Central memory CD8-positive, alpha-beta T cell (primary cell): ENCODE measurements at regions not wholly inside any gene's neighbourhood (a gene's known extent, or its start where the extent isn't known, plus 50 kb on each side); places are given as distances from the start of the nearest gene placed in this dataset.

Source experiments
- ATAC-seq: fragments of 150-1000 bp; cut with Tn5 transposase; replicated peaks from 2 replicates; pipeline ENCODE4 v1.10.0; 2022; ENCODE audit warnings: mild to moderate bottlenecking, moderate FRiP score, moderate number of reproducible peaks; ENCODE audit not compliant: poor library complexity, severe bottlenecking; ENCODE audit errors: extremely low read depth
- DNase-seq, 2 donors: peaks; one replicate each; pipeline ENCODE4 v3.0.0; 2021; ENCODE audit warnings: low spot score in 2 of 2
- H3K27ac Mint-ChIP-seq: one replicate; pipeline ENCODE4 v1.8.0; 2022; ENCODE audit warnings: low read depth, mild to moderate bottlenecking, moderate library complexity, mixed read lengths
- H3K27me3 Mint-ChIP-seq: one replicate; pipeline ENCODE4 v1.8.0; 2022; ENCODE audit warnings: mixed read lengths
- H3K36me3 Mint-ChIP-seq: one replicate; pipeline ENCODE4 v1.8.0; 2022; ENCODE audit warnings: mild to moderate bottlenecking, moderate library complexity, mixed read lengths; ENCODE audit not compliant: insufficient read depth
- H3K4me1 Mint-ChIP-seq: one replicate; pipeline ENCODE4 v1.8.0; 2022; ENCODE audit warnings: mixed read lengths
- H3K4me3 Mint-ChIP-seq: one replicate; pipeline ENCODE4 v1.8.0; 2022; ENCODE audit warnings: mild to moderate bottlenecking, moderate library complexity, mixed read lengths
- H3K9me3 Mint-ChIP-seq: one replicate; pipeline ENCODE4 v1.8.0; 2022; ENCODE audit warnings: mixed read lengths

GRCh38 chr3:187522890-187523289 lies 147.3 kb downstream of the SST start:
- H3K4me1 Mint-ChIP-seq, result no peaks in the 10 kb centered on the region
- ATAC-seq (no peak), DNase-seq (no peak)
- no peak overlapping the region for H3K27ac Mint-ChIP-seq
- no peak overlapping the region for H3K4me3 Mint-ChIP-seq
- H3K9me3 Mint-ChIP-seq, result no peaks in the 10 kb centered on the region
- H3K36me3 Mint-ChIP-seq, result no peaks in the 10 kb centered on the region
- H3K27me3 Mint-ChIP-seq, result peaks cover 16% of the 10 kb centered on the region

GRCh38 chr3:187522293-187522692 lies 147.9 kb downstream of the SST start:
- ATAC-seq, result no peak
- H3K4me1 Mint-ChIP-seq, result no peaks in the 10 kb centered on the region
- H3K27ac Mint-ChIP-seq, result no peak overlapping the region
- H3K9me3 Mint-ChIP-seq, result no peaks in the 10 kb centered on the region
- H3K36me3 Mint-ChIP-seq, result no peaks in the 10 kb centered on the region
- H3K27me3 Mint-ChIP-seq, result peaks cover 16% of the 10 kb centered on the region
- DNase-seq, result no peak
- no peak overlapping the region for H3K4me3 Mint-ChIP-seq

- Mint-ChIP-seq H3K27ac (no peak overlapping the region), H3K4me3 (no peak overlapping the region), H3K9me3 (no peaks in the 10 kb centered on the region), H3K36me3 (no peaks in the 10 kb centered on the region), H3K27me3 (peaks cover 15% of the 10 kb centered on the region), H3K4me1 (no peaks in the 10 kb centered on the region)
- ATAC-seq (no peak), DNase-seq (no peak)
Measured at GRCh38 chr3:187521546-187521945, 148.6 kb downstream of the SST start.

GRCh38 chr3:187520027-187520945 lies 149.9 kb downstream of the SST start:
- Mint-ChIP-seq H3K4me3 (no peak overlapping the region), H3K9me3 (no peaks in the 10 kb centered on the region), H3K27ac (no peak overlapping the region), H3K4me1 (no peaks in the 10 kb centered on the region), H3K36me3 (no peaks in the 10 kb centered on the region), H3K27me3 (peaks cover 3% of the 10 kb centered on the region)
- ATAC-seq (no peak), DNase-seq (no peak)

- Mint-ChIP-seq H3K27ac (no peak overlapping the region), H3K9me3 (no peaks in the 10 kb centered on the region), H3K36me3 (no peaks in the 10 kb centered on the region), H3K4me3 (no peak overlapping the region), H3K4me1 (no peaks in the 10 kb centered on the region), H3K27me3 (no peaks in the 10 kb centered on the region)
- no peak for ATAC-seq
- DNase-seq, result no peak
Measured at GRCh38 chr3:187519428-187519890, 150.7 kb downstream of the SST start.

- DNase-seq (no peak), ATAC-seq (no peak)
- no peak overlapping the region for H3K4me3 Mint-ChIP-seq
- H3K27me3 Mint-ChIP-seq, result no peaks in the 10 kb centered on the region
- H3K9me3 Mint-ChIP-seq, result no peaks in the 10 kb centered on the region
- H3K4me1 Mint-ChIP-seq, result no peaks in the 10 kb centered on the region
- H3K36me3 Mint-ChIP-seq, result no peaks in the 10 kb centered on the region
- no peak overlapping the region for H3K27ac Mint-ChIP-seq
Measured at GRCh38 chr3:187518616-187519015, 150.4 kb downstream of the RTP4 start.

GRCh38 chr3:187518207-187518606 lies 150.0 kb downstream of the RTP4 start:
- no peaks in the 10 kb centered on the region for H3K9me3 Mint-ChIP-seq
- H3K27ac Mint-ChIP-seq, result no peak overlapping the region
- DNase-seq (no peak), ATAC-seq (no peak)
- no peaks in the 10 kb centered on the region for H3K27me3 Mint-ChIP-seq
- no peaks in the 10 kb centered on the region for H3K36me3 Mint-ChIP-seq
- H3K4me1 Mint-ChIP-seq, result no peaks in the 10 kb centered on the region
- H3K4me3 Mint-ChIP-seq, result no peak overlapping the region

GRCh38 chr3:187516446-187517185 lies 148.4 kb downstream of the RTP4 start:
- no peak for ATAC-seq
- H3K27me3 Mint-ChIP-seq, result no peaks in the 10 kb centered on the region

GRCh38 chr3:187507905-187508304 lies 139.7 kb downstream of the RTP4 start:
- Mint-ChIP-seq H3K9me3 (no peaks in the 10 kb centered on the region), H3K36me3 (peaks cover 2% of the 10 kb centered on the region), H3K27me3 (peaks cover 58% of the 10 kb centered on the region), H3K4me1 (no peaks in the 10 kb centered on the region), H3K27ac (no peak overlapping the region), H3K4me3 (no peak overlapping the region)
- DNase-seq (no peak), ATAC-seq (no peak)

More at GRCh38 chr3:187516446-187517185, 148.4 kb downstream of the RTP4 start:
- Mint-ChIP-seq H3K27ac (no peak overlapping the region), H3K36me3 (peaks cover 2% of the 10 kb centered on the region), H3K9me3 (no peaks in the 10 kb centered on the region), H3K4me3 (no peak overlapping the region), H3K4me1 (no peaks in the 10 kb centered on the region)
- DNase-seq, result no peak

- Mint-ChIP-seq H3K27me3 (peaks cover 58% of the 10 kb centered on the region), H3K27ac (no peak overlapping the region), H3K9me3 (no peaks in the 10 kb centered on the region), H3K4me3 (no peak overlapping the region), H3K36me3 (no peaks in the 10 kb centered on the region), H3K4me1 (no peaks in the 10 kb centered on the region)
- ATAC-seq (no peak), DNase-seq (no peak)
Measured at GRCh38 chr3:187507266-187507665, 139.1 kb downstream of the RTP4 start.

- no peaks in the 10 kb centered on the region for H3K36me3 Mint-ChIP-seq
- no peaks in the 10 kb centered on the region for H3K9me3 Mint-ChIP-seq
- no peak for DNase-seq
- no peaks in the 10 kb centered on the region for H3K4me1 Mint-ChIP-seq
- H3K4me3 Mint-ChIP-seq, result no peak overlapping the region
- H3K27ac Mint-ChIP-seq, result no peak overlapping the region
- ATAC-seq, result no peak
- peaks cover 69% of the 10 kb centered on the region for H3K27me3 Mint-ChIP-seq
Measured at GRCh38 chr3:187504435-187504834, 136.2 kb downstream of the RTP4 start.

- Mint-ChIP-seq H3K9me3 (no peaks in the 10 kb centered on the region), H3K27me3 (peaks cover 48% of the 10 kb centered on the region), H3K27ac (no peak overlapping the region), H3K4me1 (no peaks in the 10 kb centered on the region), H3K4me3 (no peak overlapping the region), H3K36me3 (no peaks in the 10 kb centered on the region)
- ATAC-seq (no peak), DNase-seq (no peak)
Measured at GRCh38 chr3:187498211-187498724, 130.1 kb downstream of the RTP4 start.
